WTC11 (cell line): ENCODE measurements at regions not wholly inside any gene's neighbourhood (a gene's known extent, or its start where the extent isn't known, plus 50 kb on each side); places are given as distances from the start of the nearest gene placed in this dataset.

Experiments used
- ATAC-seq: fragments of 200-7000 bp; cut with Tn5 transposase; 2 replicates; pipeline ENCODE4 v1.10.0; 2021; ENCODE audit warnings: mild to moderate bottlenecking, moderate library complexity
- CTCF ChIA-PET: fragments of 300-600 bp; sonication (Branson Sonifier 250); formaldehyde crosslinking; loops from one replicate; lab custom pipeline; 2021; ENCODE audit warnings: antibody characterized with exemption; lab: Charles Lee
- POLR2A ChIA-PET: fragments of 350-600 bp; sonication (Branson Sonifier 250); formaldehyde crosslinking; loops from one replicate; lab custom pipeline; 2021; ENCODE audit warnings: antibody characterized with exemption; lab: Charles Lee
- DNase-seq: peaks from one replicate; pipeline ENCODE4 v3.0.0; 2021; ENCODE audit warnings: low spot score
- H3K27ac Mint-ChIP-seq: 2 replicates; pipeline ENCODE4 v1.8.0; 2021; ENCODE audit warnings: mixed read lengths
- H3K27me3 Mint-ChIP-seq: 2 replicates; pipeline ENCODE4 v1.8.0; 2021; ENCODE audit warnings: low read depth, mild to moderate bottlenecking, moderate library complexity, mixed read lengths
- H3K36me3 Mint-ChIP-seq: 2 replicates; pipeline ENCODE4 v1.8.0; 2021; ENCODE audit warnings: mixed read lengths
- H3K4me1 Mint-ChIP-seq: 2 replicates; pipeline ENCODE4 v1.8.0; 2022; ENCODE audit warnings: mixed read lengths
- H3K4me3 Mint-ChIP-seq: 2 replicates; pipeline ENCODE4 v1.8.0; 2021; ENCODE audit warnings: mild to moderate bottlenecking, moderate library complexity, mixed read lengths
- H3K9me3 Mint-ChIP-seq: 2 replicates; pipeline ENCODE4 v1.8.0; 2021; ENCODE audit warnings: mixed read lengths
- ATF1 ChIP-seq: sonication (generic); formaldehyde crosslinking; IDR thresholded peaks from 2 replicates; pipeline ENCODE4 v1.8.1; 2023; ENCODE audit warnings: mild to moderate bottlenecking, moderate library complexity, missing genetic modification reagents
- CREB1 ChIP-seq: sonication (generic); formaldehyde crosslinking; IDR thresholded peaks from 2 replicates; pipeline ENCODE4 v1.8.0; 2023; ENCODE audit warnings: mild to moderate bottlenecking, missing genetic modification reagents
- ELF4 ChIP-seq: sonication (generic); formaldehyde crosslinking; IDR thresholded peaks from 2 replicates; pipeline ENCODE4 v1.8.1; 2022; ENCODE audit warnings: low read depth, mild to moderate bottlenecking, moderate library complexity, missing genetic modification reagents
- ETV6 ChIP-seq: sonication (generic); formaldehyde crosslinking; IDR thresholded peaks from 2 replicates; pipeline ENCODE4 v1.8.1; 2022; ENCODE audit warnings: mild to moderate bottlenecking, missing genetic modification reagents
- FOXP1 ChIP-seq: sonication (generic); formaldehyde crosslinking; IDR thresholded peaks from 2 replicates; pipeline ENCODE4 v1.8.0; 2022; ENCODE audit warnings: missing genetic modification reagents, mild to moderate bottlenecking, moderate library complexity, borderline replicate concordance
- JAZF1 ChIP-seq: fragments of 250-450 bp; sonication (Bioruptor Pico); IDR thresholded peaks from 2 replicates; pipeline ENCODE4 v1.9.0; 2021; ENCODE audit warnings: moderate library complexity, mild to moderate bottlenecking, inconsistent platforms
- MXD4 ChIP-seq: fragments of 250-450 bp; sonication (Bioruptor Pico); IDR thresholded peaks from 2 replicates; pipeline ENCODE4 v1.8.0; 2021; ENCODE audit warnings: mild to moderate bottlenecking, moderate library complexity, borderline replicate concordance
- PRRX2 ChIP-seq: fragments of 250-450 bp; sonication (Bioruptor Pico); IDR thresholded peaks from 2 replicates; pipeline ENCODE4 v1.8.0; 2021; ENCODE audit warnings: mild to moderate bottlenecking
- SMAD4 ChIP-seq: sonication (generic); formaldehyde crosslinking; IDR thresholded peaks from 2 replicates; pipeline ENCODE4 v1.8.0; 2022; ENCODE audit warnings: mild to moderate bottlenecking, missing genetic modification reagents
- SOX15 ChIP-seq: fragments of 250-450 bp; sonication (Bioruptor Pico); IDR thresholded peaks from 2 replicates; pipeline ENCODE4 v1.9.0; 2021; ENCODE audit warnings: mild to moderate bottlenecking
- SP1 ChIP-seq: sonication (generic); formaldehyde crosslinking; conservative IDR thresholded peaks from 2 replicates; pipeline ENCODE4 v1.8.1; 2022; ENCODE audit warnings: missing genetic modification reagents
- TCF7 ChIP-seq: sonication (generic); formaldehyde crosslinking; IDR thresholded peaks from 2 replicates; pipeline ENCODE4 v1.8.0; 2022; ENCODE audit warnings: mild to moderate bottlenecking, low read depth, missing genetic modification reagents, moderate library complexity
- ZNF232 ChIP-seq: sonication (generic); formaldehyde crosslinking; IDR thresholded peaks from 2 replicates; pipeline ENCODE4 v1.8.0; 2022; ENCODE audit warnings: mild to moderate bottlenecking, missing genetic modification reagents
- ZNF263 ChIP-seq: sonication (generic); formaldehyde crosslinking; IDR thresholded peaks from 2 replicates; pipeline ENCODE4 v1.8.1; 2022; ENCODE audit warnings: low read depth, mild to moderate bottlenecking, moderate library complexity, missing genetic modification reagents
- ZNF396 ChIP-seq: fragments of 250-450 bp; sonication (Bioruptor Pico); IDR thresholded peaks from 2 replicates; pipeline ENCODE4 v1.8.0; 2021; ENCODE audit warnings: mild to moderate bottlenecking, moderate library complexity, borderline replicate concordance
- ZNF423 ChIP-seq: fragments of 250-450 bp; sonication (Bioruptor Pico); IDR thresholded peaks from 2 replicates; pipeline ENCODE4 v2.1.2; 2022; ENCODE audit warnings: mild to moderate bottlenecking, moderate library complexity
- ZNF671 ChIP-seq: fragments of 250-450 bp; sonication (Bioruptor Pico); IDR thresholded peaks from 2 replicates; pipeline ENCODE4 v1.8.0; 2021; ENCODE audit warnings: mild to moderate bottlenecking
- TF ChIP-seq, protein P1 (sequence below): sonication (generic); formaldehyde crosslinking; conservative IDR thresholded peaks from 2 replicates; pipeline ENCODE4 v1.8.1; 2023; ENCODE audit warnings: mild to moderate bottlenecking, low read depth, missing genetic modification reagents, moderate library complexity
- TF ChIP-seq, protein P2 (sequence below): sonication (generic); formaldehyde crosslinking; IDR thresholded peaks from 2 replicates; pipeline ENCODE4 v1.8.1; 2023; ENCODE audit warnings: mild to moderate bottlenecking, moderate library complexity, missing genetic modification reagents
- TF ChIP-seq, protein P3 (sequence below): fragments of 250-450 bp; sonication (Bioruptor Pico); IDR thresholded peaks from 2 replicates; pipeline ENCODE4 v2.1.2; 2022; ENCODE audit warnings: mild to moderate bottlenecking, moderate library complexity
- TF ChIP-seq, protein P4 (sequence below): sonication (generic); formaldehyde crosslinking; IDR thresholded peaks from 2 replicates; pipeline ENCODE4 v1.8.1; 2023; ENCODE audit warnings: mild to moderate bottlenecking, missing genetic modification reagents, moderate library complexity
- TF ChIP-seq, protein P5 (sequence below): sonication (generic); formaldehyde crosslinking; IDR thresholded peaks from 2 replicates; pipeline ENCODE4 v1.8.1; 2022; ENCODE audit warnings: mild to moderate bottlenecking, moderate library complexity, missing genetic modification reagents
- TF ChIP-seq, protein P6 (sequence below): sonication (generic); formaldehyde crosslinking; IDR thresholded peaks from 2 replicates; pipeline ENCODE4 v1.8.1; 2023; ENCODE audit warnings: mild to moderate bottlenecking, missing genetic modification reagents, borderline replicate concordance
- TF ChIP-seq, protein P7 (sequence below): sonication (generic); formaldehyde crosslinking; IDR thresholded peaks from 2 replicates; pipeline ENCODE4 v1.8.1; 2022; ENCODE audit warnings: low read depth, missing genetic modification reagents, borderline replicate concordance
- TF ChIP-seq, protein P8 (sequence below): sonication (generic); formaldehyde crosslinking; IDR thresholded peaks from 2 replicates; pipeline ENCODE4 v1.8.1; 2023; ENCODE audit warnings: mild to moderate bottlenecking, missing genetic modification reagents, moderate library complexity

DNA sequence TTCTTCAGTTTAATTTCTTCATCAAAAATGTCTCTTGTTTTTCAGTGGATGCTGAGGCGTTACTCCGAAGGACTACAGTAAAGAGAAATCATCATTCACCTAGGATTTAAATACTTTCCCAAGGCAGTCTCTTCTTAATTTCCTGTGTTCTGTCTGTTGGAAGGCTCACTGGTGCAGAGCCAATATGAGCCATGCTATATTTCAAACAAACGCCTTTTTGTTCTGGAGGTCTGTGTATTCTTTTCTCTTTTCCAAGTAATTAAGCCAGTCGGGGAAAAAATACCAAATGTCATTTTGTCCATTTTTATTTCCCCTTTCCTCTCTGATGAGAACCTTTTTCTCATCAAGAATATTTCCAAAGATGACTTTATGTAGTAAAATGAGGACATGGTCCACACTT lies 206.5 kb downstream of the RWDD3 start:
- TF ChIP-seq SOX15 (no peak), ZNF423 (CRISPR knock-in tag) (no peak), ZNF263 (CRISPR knock-in tag) (no peak), SMAD4 (CRISPR knock-in tag) (no peak), TCF7 (CRISPR knock-in tag) (no peak), ETV6 (CRISPR knock-in tag) (no peak), JAZF1 (CRISPR knock-in tag) (no peak), ATF1 (CRISPR knock-in tag) (no peak), ELF4 (no peak), ZNF396 (no peak), ZNF671 (CRISPR knock-in tag) (no peak), FOXP1 (CRISPR knock-in tag) (no peak)
- TF ChIP-seq, protein P1, sequence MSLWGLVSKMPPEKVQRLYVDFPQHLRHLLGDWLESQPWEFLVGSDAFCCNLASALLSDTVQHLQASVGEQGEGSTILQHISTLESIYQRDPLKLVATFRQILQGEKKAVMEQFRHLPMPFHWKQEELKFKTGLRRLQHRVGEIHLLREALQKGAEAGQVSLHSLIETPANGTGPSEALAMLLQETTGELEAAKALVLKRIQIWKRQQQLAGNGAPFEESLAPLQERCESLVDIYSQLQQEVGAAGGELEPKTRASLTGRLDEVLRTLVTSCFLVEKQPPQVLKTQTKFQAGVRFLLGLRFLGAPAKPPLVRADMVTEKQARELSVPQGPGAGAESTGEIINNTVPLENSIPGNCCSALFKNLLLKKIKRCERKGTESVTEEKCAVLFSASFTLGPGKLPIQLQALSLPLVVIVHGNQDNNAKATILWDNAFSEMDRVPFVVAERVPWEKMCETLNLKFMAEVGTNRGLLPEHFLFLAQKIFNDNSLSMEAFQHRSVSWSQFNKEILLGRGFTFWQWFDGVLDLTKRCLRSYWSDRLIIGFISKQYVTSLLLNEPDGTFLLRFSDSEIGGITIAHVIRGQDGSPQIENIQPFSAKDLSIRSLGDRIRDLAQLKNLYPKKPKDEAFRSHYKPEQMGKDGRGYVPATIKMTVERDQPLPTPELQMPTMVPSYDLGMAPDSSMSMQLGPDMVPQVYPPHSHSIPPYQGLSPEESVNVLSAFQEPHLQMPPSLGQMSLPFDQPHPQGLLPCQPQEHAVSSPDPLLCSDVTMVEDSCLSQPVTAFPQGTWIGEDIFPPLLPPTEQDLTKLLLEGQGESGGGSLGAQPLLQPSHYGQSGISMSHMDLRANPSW = no peak
- TF ChIP-seq, protein P2, sequence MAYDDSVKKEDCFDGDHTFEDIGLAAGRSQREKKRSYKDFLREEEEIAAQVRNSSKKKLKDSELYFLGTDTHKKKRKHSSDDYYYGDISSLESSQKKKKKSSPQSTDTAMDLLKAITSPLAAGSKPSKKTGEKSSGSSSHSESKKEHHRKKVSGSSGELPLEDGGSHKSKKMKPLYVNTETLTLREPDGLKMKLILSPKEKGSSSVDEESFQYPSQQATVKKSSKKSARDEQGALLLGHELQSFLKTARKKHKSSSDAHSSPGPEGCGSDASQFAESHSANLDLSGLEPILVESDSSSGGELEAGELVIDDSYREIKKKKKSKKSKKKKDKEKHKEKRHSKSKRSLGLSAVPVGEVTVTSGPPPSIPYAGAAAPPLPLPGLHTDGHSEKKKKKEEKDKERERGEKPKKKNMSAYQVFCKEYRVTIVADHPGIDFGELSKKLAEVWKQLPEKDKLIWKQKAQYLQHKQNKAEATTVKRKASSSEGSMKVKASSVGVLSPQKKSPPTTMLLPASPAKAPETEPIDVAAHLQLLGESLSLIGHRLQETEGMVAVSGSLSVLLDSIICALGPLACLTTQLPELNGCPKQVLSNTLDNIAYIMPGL (CRISPR knock-in tag) = no peak
- TF ChIP-seq, protein P3, sequence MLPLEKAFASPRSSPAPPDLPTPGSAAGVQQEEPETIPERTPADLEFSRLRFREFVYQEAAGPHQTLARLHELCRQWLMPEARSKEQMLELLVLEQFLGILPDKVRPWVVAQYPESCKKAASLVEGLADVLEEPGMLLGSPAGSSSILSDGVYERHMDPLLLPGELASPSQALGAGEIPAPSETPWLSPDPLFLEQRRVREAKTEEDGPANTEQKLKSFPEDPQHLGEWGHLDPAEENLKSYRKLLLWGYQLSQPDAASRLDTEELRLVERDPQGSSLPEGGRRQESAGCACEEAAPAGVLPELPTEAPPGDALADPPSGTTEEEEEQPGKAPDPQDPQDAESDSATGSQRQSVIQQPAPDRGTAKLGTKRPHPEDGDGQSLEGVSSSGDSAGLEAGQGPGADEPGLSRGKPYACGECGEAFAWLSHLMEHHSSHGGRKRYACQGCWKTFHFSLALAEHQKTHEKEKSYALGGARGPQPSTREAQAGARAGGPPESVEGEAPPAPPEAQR (CRISPR knock-in tag) = no peak
- TF ChIP-seq, protein P4, sequence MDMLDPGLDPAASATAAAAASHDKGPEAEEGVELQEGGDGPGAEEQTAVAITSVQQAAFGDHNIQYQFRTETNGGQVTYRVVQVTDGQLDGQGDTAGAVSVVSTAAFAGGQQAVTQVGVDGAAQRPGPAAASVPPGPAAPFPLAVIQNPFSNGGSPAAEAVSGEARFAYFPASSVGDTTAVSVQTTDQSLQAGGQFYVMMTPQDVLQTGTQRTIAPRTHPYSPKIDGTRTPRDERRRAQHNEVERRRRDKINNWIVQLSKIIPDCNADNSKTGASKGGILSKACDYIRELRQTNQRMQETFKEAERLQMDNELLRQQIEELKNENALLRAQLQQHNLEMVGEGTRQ = no peak
- TF ChIP-seq, protein P5, sequence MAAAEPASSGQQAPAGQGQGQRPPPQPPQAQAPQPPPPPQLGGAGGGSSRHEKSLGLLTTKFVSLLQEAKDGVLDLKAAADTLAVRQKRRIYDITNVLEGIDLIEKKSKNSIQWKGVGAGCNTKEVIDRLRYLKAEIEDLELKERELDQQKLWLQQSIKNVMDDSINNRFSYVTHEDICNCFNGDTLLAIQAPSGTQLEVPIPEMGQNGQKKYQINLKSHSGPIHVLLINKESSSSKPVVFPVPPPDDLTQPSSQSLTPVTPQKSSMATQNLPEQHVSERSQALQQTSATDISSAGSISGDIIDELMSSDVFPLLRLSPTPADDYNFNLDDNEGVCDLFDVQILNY (CRISPR knock-in tag) = no peak
- Mint-ChIP-seq H3K27me3 (no peaks in the 10 kb centered on the region), H3K36me3 (no peaks in the 10 kb centered on the region), H3K9me3 (no peaks in the 10 kb centered on the region), H3K4me1 (peaks cover 28% of the 10 kb centered on the region), H3K4me3 (no peak overlapping the region), H3K27ac (no peak overlapping the region)
- DNase-seq = no peak
- CTCF ChIA-PET = no interaction called here
- ATAC-seq = no peak
- POLR2A ChIA-PET = no interaction called here

DNA sequence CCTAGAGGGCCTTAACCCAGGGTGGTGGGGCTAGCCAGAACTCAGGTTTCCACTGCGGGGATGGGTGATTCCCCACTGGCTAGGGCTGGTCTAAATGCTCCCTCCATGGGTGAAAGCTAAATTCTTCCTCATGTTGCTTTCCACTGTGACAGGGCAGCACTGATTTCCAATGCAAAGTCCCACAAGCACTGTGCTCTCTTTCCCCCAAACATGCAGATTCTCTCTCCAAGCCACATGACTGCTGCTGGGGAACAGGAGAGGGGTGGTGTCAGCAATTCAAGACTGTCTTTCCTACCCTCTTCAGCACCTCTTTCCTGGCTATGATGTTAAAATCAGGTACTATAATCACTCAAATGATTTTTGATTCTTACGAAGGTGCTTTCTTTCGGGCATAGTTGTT lies 215.5 kb downstream of the RWDD3 start:
- DNase-seq = no peak
- ChIA-PET POLR2A (no interaction called here), CTCF (no interaction called here)
- Mint-ChIP-seq H3K27ac (no peak overlapping the region), H3K36me3 (peaks cover 9% of the 10 kb centered on the region), H3K27me3 (no peaks in the 10 kb centered on the region; the same call in 1 of the 2 replicates), H3K9me3 (peaks cover 18% of the 10 kb centered on the region), H3K4me1 (peaks cover 9% of the 10 kb centered on the region), H3K4me3 (no peak overlapping the region)
- ATAC-seq = no peak
- TF ChIP-seq, protein P6, sequence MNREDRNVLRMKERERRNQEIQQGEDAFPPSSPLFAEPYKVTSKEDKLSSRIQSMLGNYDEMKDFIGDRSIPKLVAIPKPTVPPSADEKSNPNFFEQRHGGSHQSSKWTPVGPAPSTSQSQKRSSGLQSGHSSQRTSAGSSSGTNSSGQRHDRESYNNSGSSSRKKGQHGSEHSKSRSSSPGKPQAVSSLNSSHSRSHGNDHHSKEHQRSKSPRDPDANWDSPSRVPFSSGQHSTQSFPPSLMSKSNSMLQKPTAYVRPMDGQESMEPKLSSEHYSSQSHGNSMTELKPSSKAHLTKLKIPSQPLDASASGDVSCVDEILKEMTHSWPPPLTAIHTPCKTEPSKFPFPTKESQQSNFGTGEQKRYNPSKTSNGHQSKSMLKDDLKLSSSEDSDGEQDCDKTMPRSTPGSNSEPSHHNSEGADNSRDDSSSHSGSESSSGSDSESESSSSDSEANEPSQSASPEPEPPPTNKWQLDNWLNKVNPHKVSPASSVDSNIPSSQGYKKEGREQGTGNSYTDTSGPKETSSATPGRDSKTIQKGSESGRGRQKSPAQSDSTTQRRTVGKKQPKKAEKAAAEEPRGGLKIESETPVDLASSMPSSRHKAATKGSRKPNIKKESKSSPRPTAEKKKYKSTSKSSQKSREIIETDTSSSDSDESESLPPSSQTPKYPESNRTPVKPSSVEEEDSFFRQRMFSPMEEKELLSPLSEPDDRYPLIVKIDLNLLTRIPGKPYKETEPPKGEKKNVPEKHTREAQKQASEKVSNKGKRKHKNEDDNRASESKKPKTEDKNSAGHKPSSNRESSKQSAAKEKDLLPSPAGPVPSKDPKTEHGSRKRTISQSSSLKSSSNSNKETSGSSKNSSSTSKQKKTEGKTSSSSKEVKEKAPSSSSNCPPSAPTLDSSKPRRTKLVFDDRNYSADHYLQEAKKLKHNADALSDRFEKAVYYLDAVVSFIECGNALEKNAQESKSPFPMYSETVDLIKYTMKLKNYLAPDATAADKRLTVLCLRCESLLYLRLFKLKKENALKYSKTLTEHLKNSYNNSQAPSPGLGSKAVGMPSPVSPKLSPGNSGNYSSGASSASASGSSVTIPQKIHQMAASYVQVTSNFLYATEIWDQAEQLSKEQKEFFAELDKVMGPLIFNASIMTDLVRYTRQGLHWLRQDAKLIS (CRISPR knock-in tag) = no peak
- no peak for TF ChIP-seq PRRX2 (CRISPR knock-in tag)
- TF ChIP-seq, protein P7, sequence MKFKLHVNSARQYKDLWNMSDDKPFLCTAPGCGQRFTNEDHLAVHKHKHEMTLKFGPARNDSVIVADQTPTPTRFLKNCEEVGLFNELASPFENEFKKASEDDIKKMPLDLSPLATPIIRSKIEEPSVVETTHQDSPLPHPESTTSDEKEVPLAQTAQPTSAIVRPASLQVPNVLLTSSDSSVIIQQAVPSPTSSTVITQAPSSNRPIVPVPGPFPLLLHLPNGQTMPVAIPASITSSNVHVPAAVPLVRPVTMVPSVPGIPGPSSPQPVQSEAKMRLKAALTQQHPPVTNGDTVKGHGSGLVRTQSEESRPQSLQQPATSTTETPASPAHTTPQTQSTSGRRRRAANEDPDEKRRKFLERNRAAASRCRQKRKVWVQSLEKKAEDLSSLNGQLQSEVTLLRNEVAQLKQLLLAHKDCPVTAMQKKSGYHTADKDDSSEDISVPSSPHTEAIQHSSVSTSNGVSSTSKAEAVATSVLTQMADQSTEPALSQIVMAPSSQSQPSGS (CRISPR knock-in tag) = no peak
- TF ChIP-seq, protein P8, sequence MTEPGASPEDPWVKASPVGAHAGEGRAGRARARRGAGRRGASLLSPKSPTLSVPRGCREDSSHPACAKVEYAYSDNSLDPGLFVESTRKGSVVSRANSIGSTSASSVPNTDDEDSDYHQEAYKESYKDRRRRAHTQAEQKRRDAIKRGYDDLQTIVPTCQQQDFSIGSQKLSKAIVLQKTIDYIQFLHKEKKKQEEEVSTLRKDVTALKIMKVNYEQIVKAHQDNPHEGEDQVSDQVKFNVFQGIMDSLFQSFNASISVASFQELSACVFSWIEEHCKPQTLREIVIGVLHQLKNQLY (CRISPR knock-in tag) = no peak
- no peak for TF ChIP-seq CREB1
- TF ChIP-seq ZNF232 = no peak
- TF ChIP-seq SP1 (CRISPR knock-in tag) = no peak
- TF ChIP-seq MXD4 (CRISPR knock-in tag) = no peak
